ENCODE measurements at regions not wholly inside any gene's neighbourhood (a gene's known extent, or its start where the extent isn't known, plus 50 kb on each side); places are given as distances from the start of the nearest gene placed in this dataset.

DNA sequence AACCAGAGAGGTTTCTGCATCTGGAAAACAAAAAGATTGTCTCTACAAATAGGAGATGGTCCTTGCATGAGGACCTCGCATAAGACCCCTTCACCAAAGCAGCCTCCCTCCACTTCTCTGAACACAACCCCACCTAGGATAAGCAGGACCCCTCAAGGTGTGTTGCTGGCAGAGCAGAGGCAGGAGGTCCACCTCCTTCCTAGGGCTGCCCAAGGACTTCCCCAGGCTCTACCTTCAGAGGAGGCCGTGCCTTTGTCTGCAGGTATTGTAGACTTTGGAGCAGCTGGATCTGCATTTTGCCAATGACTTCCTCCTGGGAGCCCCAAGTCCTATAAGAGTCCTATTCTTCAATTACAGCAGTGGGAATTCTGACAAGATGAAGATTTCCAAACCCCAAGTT is 67.3 kb upstream of the TSPAN11 start:
- TF ChIP-seq, protein P1, sequence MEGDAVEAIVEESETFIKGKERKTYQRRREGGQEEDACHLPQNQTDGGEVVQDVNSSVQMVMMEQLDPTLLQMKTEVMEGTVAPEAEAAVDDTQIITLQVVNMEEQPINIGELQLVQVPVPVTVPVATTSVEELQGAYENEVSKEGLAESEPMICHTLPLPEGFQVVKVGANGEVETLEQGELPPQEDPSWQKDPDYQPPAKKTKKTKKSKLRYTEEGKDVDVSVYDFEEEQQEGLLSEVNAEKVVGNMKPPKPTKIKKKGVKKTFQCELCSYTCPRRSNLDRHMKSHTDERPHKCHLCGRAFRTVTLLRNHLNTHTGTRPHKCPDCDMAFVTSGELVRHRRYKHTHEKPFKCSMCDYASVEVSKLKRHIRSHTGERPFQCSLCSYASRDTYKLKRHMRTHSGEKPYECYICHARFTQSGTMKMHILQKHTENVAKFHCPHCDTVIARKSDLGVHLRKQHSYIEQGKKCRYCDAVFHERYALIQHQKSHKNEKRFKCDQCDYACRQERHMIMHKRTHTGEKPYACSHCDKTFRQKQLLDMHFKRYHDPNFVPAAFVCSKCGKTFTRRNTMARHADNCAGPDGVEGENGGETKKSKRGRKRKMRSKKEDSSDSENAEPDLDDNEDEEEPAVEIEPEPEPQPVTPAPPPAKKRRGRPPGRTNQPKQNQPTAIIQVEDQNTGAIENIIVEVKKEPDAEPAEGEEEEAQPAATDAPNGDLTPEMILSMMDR (IDR thresholded peaks at IDR 0.05), result no peak
- TF ChIP-seq POLR2A (IDR thresholded peaks at IDR 0.05), result no peak
